Activated CD4-positive, alpha-beta T cell treated with anti-CD3 and anti-CD28 coated beads, Interleukin-10, Interleukin-2, amounts not matched to agents 100 ng/mL and 50 ng/mL, durations not matched to agents 16 hours and 8 hours (primary cell): ENCODE measurements at regions not wholly inside any gene's neighbourhood (a gene's known extent, or its start where the extent isn't known, plus 50 kb on each side); places are given as distances from the start of the nearest gene placed in this dataset.

Experiments
- DNase-seq: peaks from one replicate; pipeline ENCODE4 v3.0.0-alpha.2; 2020

- no peak for DNase-seq
Measured at GRCh38 chr11:131240421-131240820, 130.0 kb upstream of the NTM start.

- DNase-seq: no peak
Measured at GRCh38 chr11:131242476-131243000, 127.9 kb upstream of the NTM start.

GRCh38 chr11:131246156-131246555 is 124.3 kb upstream of the NTM start:
- DNase-seq: no peak

GRCh38 chr11:131246663-131247062 is 123.8 kb upstream of the NTM start:
- DNase-seq: peak; percentile 14

GRCh38 chr11:131248588-131248987 is 121.8 kb upstream of the NTM start:
- DNase-seq: no peak

- no peak for DNase-seq
Measured at GRCh38 chr11:131253142-131253655, 117.2 kb upstream of the NTM start.

- DNase-seq: no peak
Measured at GRCh38 chr11:131253656-131254151, 116.7 kb upstream of the NTM start.

GRCh38 chr11:131254254-131254653 is 116.2 kb upstream of the NTM start:
- DNase-seq: no peak

GRCh38 chr11:131274233-131274632 is 96.2 kb upstream of the NTM start:
- DNase-seq: no peak

- DNase-seq: no peak
Measured at GRCh38 chr11:131275580-131275979, 94.8 kb upstream of the NTM start.

GRCh38 chr11:131278472-131278871 is 91.9 kb upstream of the NTM start:
- no peak for DNase-seq

GRCh38 chr11:131279654-131280384 is 90.6 kb upstream of the NTM start:
- no peak for DNase-seq

- no peak for DNase-seq
Measured at GRCh38 chr11:131281316-131281715, 89.1 kb upstream of the NTM start.

- no peak for DNase-seq
Measured at GRCh38 chr11:131284041-131284440, 86.4 kb upstream of the NTM start.

GRCh38 chr11:131288521-131289091 is 81.8 kb upstream of the NTM start:
- no peak for DNase-seq

GRCh38 chr11:131290185-131290584 is 80.2 kb upstream of the NTM start:
- no peak for DNase-seq

GRCh38 chr11:131295986-131296385 is 74.4 kb upstream of the NTM start:
- DNase-seq: no peak

- no peak for DNase-seq
Measured at GRCh38 chr11:131297441-131297840, 73.0 kb upstream of the NTM start.

GRCh38 chr11:131299598-131300438 is 70.6 kb upstream of the NTM start:
- DNase-seq: no peak

GRCh38 chr11:131300439-131300717 is 70.0 kb upstream of the NTM start:
- no peak for DNase-seq

- no peak for DNase-seq
Measured at GRCh38 chr11:131301306-131301705, 69.1 kb upstream of the NTM start.

- no peak for DNase-seq
Measured at GRCh38 chr11:131302836-131303235, 67.6 kb upstream of the NTM start.

GRCh38 chr11:131303611-131304119 is 66.8 kb upstream of the NTM start:
- DNase-seq: no peak
